Loucy (cell line): ENCODE measurements at regions not wholly inside any gene's neighbourhood (a gene's known extent, or its start where the extent isn't known, plus 50 kb on each side); places are given as distances from the start of the nearest gene placed in this dataset.

Source experiments
- H2AFZ ChIP-seq: fragments of 200-600 bp; sonication (generic); 2 replicates; pipeline ENCODE4 v1.6.0; 2016; ENCODE audit warnings: antibody characterized with exemption, mild to moderate bottlenecking, low read length, moderate library complexity
- H3F3A ChIP-seq: fragments of 200-600 bp; 2 replicates; pipeline ENCODE4 v1.6.0; 2016; ENCODE audit warnings: antibody characterized with exemption, low read depth, mild to moderate bottlenecking
- H3K27me3 ChIP-seq: fragments of 200-600 bp; sonication (generic); 2 replicates; pipeline ENCODE4 v1.6.1; 2014; ENCODE audit warnings: low read length, mild to moderate bottlenecking; ENCODE audit not compliant: insufficient read depth, poor library complexity, severe bottlenecking
- H3K36me3 ChIP-seq: fragments of 200-600 bp; sonication (generic); 2 replicates; pipeline ENCODE4 v1.6.1; 2016; ENCODE audit warnings: low read length; ENCODE audit not compliant: insufficient read depth
- H3K4me1 ChIP-seq: fragments of 200-600 bp; sonication (generic); 2 replicates; pipeline ENCODE4 v1.5.1; 2014; ENCODE audit warnings: low read length, mild to moderate bottlenecking; ENCODE audit not compliant: insufficient read depth, poor library complexity, severe bottlenecking
- H3K4me2 ChIP-seq: fragments of 200-600 bp; sonication (generic); 2 replicates; pipeline ENCODE4 v1.6.0; 2014; ENCODE audit warnings: antibody characterized with exemption, low read length, low read depth, mild to moderate bottlenecking; ENCODE audit not compliant: poor library complexity, severe bottlenecking
- H3K4me3 ChIP-seq: fragments of 200-600 bp; sonication (generic); 2 replicates; pipeline ENCODE4 v1.5.1; 2014; ENCODE audit warnings: low read length, mild to moderate bottlenecking, mixed read lengths; ENCODE audit not compliant: poor library complexity, severe bottlenecking
- H3K79me2 ChIP-seq: fragments of 200-600 bp; sonication (generic); 2 replicates; pipeline ENCODE4 v1.6.1; 2014; ENCODE audit warnings: low read length; ENCODE audit not compliant: insufficient read depth
- H3K9ac ChIP-seq: fragments of 200-600 bp; sonication (generic); 2 replicates; pipeline ENCODE4 v1.6.0; 2014; ENCODE audit warnings: mild to moderate bottlenecking, low read depth, low read length, moderate library complexity; ENCODE audit not compliant: poor library complexity, severe bottlenecking
- H3K9me2 ChIP-seq: fragments of 200-600 bp; sonication (generic); replicated peaks from 2 replicates; pipeline ENCODE4 v1.6.1; 2016; ENCODE audit warnings: low read depth, low read length, mixed read lengths
- H3K9me3 ChIP-seq: fragments of 200-600 bp; sonication (generic); 2 replicates; pipeline ENCODE4 v1.6.1; 2014; ENCODE audit warnings: mild to moderate bottlenecking, antibody characterized with exemption, low read length, low read depth; ENCODE audit not compliant: insufficient read depth
- H4K20me1 ChIP-seq: fragments of 200-600 bp; sonication (generic); 2 replicates; pipeline ENCODE4 v1.6.0; 2014; ENCODE audit warnings: antibody characterized with exemption, low read length, mild to moderate bottlenecking; ENCODE audit not compliant: insufficient read depth, poor library complexity, severe bottlenecking
- EZH2phosphoT487 ChIP-seq: fragments of 200-600 bp; IDR thresholded peaks from 2 replicates; pipeline ENCODE4 v1.6.1; 2018; ENCODE audit warnings: antibody characterized with exemption, mild to moderate bottlenecking, moderate library complexity, borderline replicate concordance
- TF ChIP-seq, protein P1 (sequence below): fragments of 200-600 bp; sonication (generic); conservative IDR thresholded peaks from 2 replicates; pipeline ENCODE4 v1.5.1; 2014; ENCODE audit warnings: mild to moderate bottlenecking, antibody characterized with exemption, low read length

- Histone ChIP-seq H3F3A (no peaks in the 10 kb centered on the region), H3K9me2 (no peaks in the 10 kb centered on the region), H3K79me2 (no peaks in the 10 kb centered on the region), H3K4me3 (no peak overlapping the region), H3K4me1 (peaks cover 8% of the 10 kb centered on the region), H4K20me1 (no peaks in the 10 kb centered on the region), H3K27me3 (no peaks in the 10 kb centered on the region), H2AFZ (no peak overlapping the region), H3K36me3 (no peaks in the 10 kb centered on the region), H3K9me3 (no peaks in the 10 kb centered on the region; the same call in 1 of the 2 replicates), H3K9ac (no peak overlapping the region), H3K4me2 (no peak overlapping the region)
- TF ChIP-seq, protein P1, sequence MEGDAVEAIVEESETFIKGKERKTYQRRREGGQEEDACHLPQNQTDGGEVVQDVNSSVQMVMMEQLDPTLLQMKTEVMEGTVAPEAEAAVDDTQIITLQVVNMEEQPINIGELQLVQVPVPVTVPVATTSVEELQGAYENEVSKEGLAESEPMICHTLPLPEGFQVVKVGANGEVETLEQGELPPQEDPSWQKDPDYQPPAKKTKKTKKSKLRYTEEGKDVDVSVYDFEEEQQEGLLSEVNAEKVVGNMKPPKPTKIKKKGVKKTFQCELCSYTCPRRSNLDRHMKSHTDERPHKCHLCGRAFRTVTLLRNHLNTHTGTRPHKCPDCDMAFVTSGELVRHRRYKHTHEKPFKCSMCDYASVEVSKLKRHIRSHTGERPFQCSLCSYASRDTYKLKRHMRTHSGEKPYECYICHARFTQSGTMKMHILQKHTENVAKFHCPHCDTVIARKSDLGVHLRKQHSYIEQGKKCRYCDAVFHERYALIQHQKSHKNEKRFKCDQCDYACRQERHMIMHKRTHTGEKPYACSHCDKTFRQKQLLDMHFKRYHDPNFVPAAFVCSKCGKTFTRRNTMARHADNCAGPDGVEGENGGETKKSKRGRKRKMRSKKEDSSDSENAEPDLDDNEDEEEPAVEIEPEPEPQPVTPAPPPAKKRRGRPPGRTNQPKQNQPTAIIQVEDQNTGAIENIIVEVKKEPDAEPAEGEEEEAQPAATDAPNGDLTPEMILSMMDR = no peak
- TF ChIP-seq EZH2phosphoT487 = no peak
Observed at GRCh38 chr18:39305766-39306165, 1740.2 kb upstream of the CELF4 start.

DNA sequence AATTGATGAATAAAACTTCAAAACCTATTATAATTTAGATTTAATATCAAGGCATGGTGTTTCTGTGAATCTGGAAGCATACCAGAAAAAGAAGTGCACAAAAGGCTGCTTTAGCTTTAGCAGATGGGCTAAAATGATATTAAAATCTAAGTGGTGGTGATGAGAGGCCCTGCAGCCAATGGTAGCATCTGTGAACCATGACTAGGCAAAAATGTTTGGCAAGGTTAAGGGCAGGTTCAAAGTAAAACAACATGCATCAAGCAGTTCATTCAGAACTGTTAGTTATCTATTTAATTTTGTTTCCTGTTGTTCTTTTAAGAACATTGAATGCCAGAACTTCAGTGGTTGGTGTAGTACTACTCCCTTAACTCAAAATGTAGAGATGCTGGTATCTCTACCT lies 1736.9 kb upstream of the CELF4 start:
- TF ChIP-seq, protein P1 = no peak
- no peak for TF ChIP-seq EZH2phosphoT487
- Histone ChIP-seq H3K4me3 (no peak overlapping the region), H4K20me1 (no peaks in the 10 kb centered on the region), H3K9me3 (no peaks in the 10 kb centered on the region), H3K9me2 (no peaks in the 10 kb centered on the region), H3K9ac (no peak overlapping the region), H3K27me3 (no peaks in the 10 kb centered on the region), H3K4me1 (peaks cover 8% of the 10 kb centered on the region), H3K4me2 (no peak overlapping the region), H3K79me2 (no peaks in the 10 kb centered on the region), H2AFZ (no peak overlapping the region), H3K36me3 (no peaks in the 10 kb centered on the region), H3F3A (no peaks in the 10 kb centered on the region)

- peaks cover 4% of the 10 kb centered on the region for H3K4me1 ChIP-seq
- no peaks in the 10 kb centered on the region for H3K9me2 ChIP-seq
- TF ChIP-seq, protein P1 = no peak
- TF ChIP-seq EZH2phosphoT487 = no peak
- no peak overlapping the region for H3K4me3 ChIP-seq
- no peaks in the 10 kb centered on the region for H4K20me1 ChIP-seq
- no peaks in the 10 kb centered on the region for H3K27me3 ChIP-seq
- H3F3A ChIP-seq = no peaks in the 10 kb centered on the region
- no peaks in the 10 kb centered on the region for H3K36me3 ChIP-seq
- no peak overlapping the region for H2AFZ ChIP-seq
- no peak overlapping the region for H3K9ac ChIP-seq
- H3K79me2 ChIP-seq = no peaks in the 10 kb centered on the region
- no peak overlapping the region for H3K4me2 ChIP-seq
- no peaks in the 10 kb centered on the region for H3K9me3 ChIP-seq
Observed at GRCh38 chr18:39299152-39299551, 1733.6 kb upstream of the CELF4 start.
